Breast epithelium (tissue), 4 donors: ENCODE measurements at regions not wholly inside any gene's neighbourhood (a gene's known extent, or its start where the extent isn't known, plus 50 kb on each side); places are given as distances from the start of the nearest gene placed in this dataset.

ENCODE experiments used
- DNase-seq, 2 donors: peaks; one replicate each; pipeline ENCODE4 v3.0.0-alpha.2; 2019; ENCODE audit warnings: low spot score in 2 of 2
- H3K27ac ChIP-seq, 2 donors: fragments of 200-600 bp; sonication (generic) in 1 of 2; one replicate each; pipeline ENCODE4 v1.5.1; 2016 to 2019; ENCODE audit warnings: mild to moderate bottlenecking in 1 of 2
- H3K27me3 ChIP-seq, 2 donors: fragments of 200-600 bp; sonication (generic) in 1 of 2; one replicate each; pipeline versions ENCODE4 v1.5.1 to v1.6.0; 2017 to 2019; ENCODE audit warnings: control low read depth in 1 of 2, mild to moderate bottlenecking in 1 of 2
- H3K36me3 ChIP-seq: fragments of 200-600 bp; one replicate; pipeline ENCODE4 v1.5.1; 2019
- H3K4me1 ChIP-seq, 2 donors: fragments of 200-600 bp; sonication (generic); one replicate each; pipeline ENCODE4 v1.5.1; 2016 to 2019; ENCODE audit warnings: control low read depth in 1 of 2
- H3K4me3 ChIP-seq, 3 donors: fragments of 200-600 bp; sonication (generic); 1 replicate in 2 of 3; 2 replicates in 1 of 3; pipeline ENCODE4 v1.5.1; 2016 to 2019; ENCODE audit warnings: mild to moderate bottlenecking in 3 of 3, moderate library complexity in 2 of 3
- H3K9me3 ChIP-seq, 2 donors: fragments of 200-600 bp; sonication (generic) in 1 of 2; one replicate each; pipeline ENCODE4 v1.5.1; 2016 to 2019; ENCODE audit warnings: control low read depth in 1 of 2
- POLR2A ChIP-seq: fragments of 450-650 bp; IDR thresholded peaks from one replicate; pipeline ENCODE4 v1.6.1; 2016; ENCODE audit warnings: antibody characterized with exemption, mild to moderate bottlenecking, moderate library complexity
- POLR2AphosphoS5 ChIP-seq, 3 donors: sonication (generic); formaldehyde crosslinking; IDR thresholded peaks; one replicate each; pipeline ENCODE4 v1.6.1; 2017; ENCODE audit warnings: antibody characterized with exemption in 3 of 3
- intact Hi-C: fragments of 100-400 bp; cut with DNase I; formaldehyde crosslinking; loops from one replicate; pipeline ENCODE4 v1.15.1; 2023; ENCODE audit warnings: low total_unique reads
- TF ChIP-seq, protein P1 (sequence below), 3 donors: fragments of 450-650 bp; IDR thresholded peaks; one replicate each; pipeline ENCODE4 v1.5.1; 2016 to 2017; ENCODE audit warnings: antibody characterized with exemption in 3 of 3, mild to moderate bottlenecking in 3 of 3, moderate library complexity in 3 of 3

GRCh38 chr10:58050575-58050974 lies 217.1 kb downstream of the IPMK start:
- Histone ChIP-seq H3K36me3 (no peaks in the 10 kb centered on the region), H3K27me3 (no peaks in the 10 kb centered on the region), H3K4me3 (no peak overlapping the region), H3K9me3 (no peaks in the 10 kb centered on the region), H3K27ac (no peak overlapping the region), H3K4me1 (no peaks in the 10 kb centered on the region)
- intact Hi-C loops, result no loop called here
- no peak for DNase-seq
- no peak for TF ChIP-seq POLR2AphosphoS5 (IDR thresholded peaks at IDR 0.05)
- TF ChIP-seq POLR2A, result no peak
- TF ChIP-seq, protein P1, sequence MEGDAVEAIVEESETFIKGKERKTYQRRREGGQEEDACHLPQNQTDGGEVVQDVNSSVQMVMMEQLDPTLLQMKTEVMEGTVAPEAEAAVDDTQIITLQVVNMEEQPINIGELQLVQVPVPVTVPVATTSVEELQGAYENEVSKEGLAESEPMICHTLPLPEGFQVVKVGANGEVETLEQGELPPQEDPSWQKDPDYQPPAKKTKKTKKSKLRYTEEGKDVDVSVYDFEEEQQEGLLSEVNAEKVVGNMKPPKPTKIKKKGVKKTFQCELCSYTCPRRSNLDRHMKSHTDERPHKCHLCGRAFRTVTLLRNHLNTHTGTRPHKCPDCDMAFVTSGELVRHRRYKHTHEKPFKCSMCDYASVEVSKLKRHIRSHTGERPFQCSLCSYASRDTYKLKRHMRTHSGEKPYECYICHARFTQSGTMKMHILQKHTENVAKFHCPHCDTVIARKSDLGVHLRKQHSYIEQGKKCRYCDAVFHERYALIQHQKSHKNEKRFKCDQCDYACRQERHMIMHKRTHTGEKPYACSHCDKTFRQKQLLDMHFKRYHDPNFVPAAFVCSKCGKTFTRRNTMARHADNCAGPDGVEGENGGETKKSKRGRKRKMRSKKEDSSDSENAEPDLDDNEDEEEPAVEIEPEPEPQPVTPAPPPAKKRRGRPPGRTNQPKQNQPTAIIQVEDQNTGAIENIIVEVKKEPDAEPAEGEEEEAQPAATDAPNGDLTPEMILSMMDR (IDR thresholded peaks at IDR 0.05), result no peak

DNA sequence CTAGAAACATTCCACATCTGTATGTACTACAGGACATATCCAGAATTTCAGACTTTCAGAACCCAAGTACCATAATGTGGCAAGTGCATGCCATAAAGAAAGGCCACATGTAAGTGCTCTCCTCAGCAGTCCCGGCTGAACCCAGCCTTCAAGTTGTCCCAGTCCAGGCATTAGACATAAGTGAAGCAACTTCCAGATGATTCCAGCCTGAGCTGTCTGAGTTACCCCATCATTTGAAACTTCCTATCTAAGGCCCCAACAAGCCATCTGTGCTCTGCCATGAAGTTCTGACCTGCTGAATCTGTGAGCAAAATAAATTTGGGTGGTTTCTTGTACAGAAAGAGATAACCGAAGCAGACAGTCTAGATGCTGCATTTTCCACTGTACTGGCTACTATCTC lies 218.8 kb downstream of the IPMK start:
- Histone ChIP-seq H3K4me1 (no peaks in the 10 kb centered on the region), H3K9me3 (no peaks in the 10 kb centered on the region), H3K4me3 (no peak overlapping the region), H3K27me3 (no peaks in the 10 kb centered on the region), H3K27ac (no peak overlapping the region), H3K36me3 (no peaks in the 10 kb centered on the region)
- intact Hi-C loops, result no loop called here
- no peak for DNase-seq
- TF ChIP-seq POLR2AphosphoS5 (IDR thresholded peaks at IDR 0.05) (no peak), POLR2A (no peak)
- TF ChIP-seq, protein P1 (IDR thresholded peaks at IDR 0.05), result no peak

DNA sequence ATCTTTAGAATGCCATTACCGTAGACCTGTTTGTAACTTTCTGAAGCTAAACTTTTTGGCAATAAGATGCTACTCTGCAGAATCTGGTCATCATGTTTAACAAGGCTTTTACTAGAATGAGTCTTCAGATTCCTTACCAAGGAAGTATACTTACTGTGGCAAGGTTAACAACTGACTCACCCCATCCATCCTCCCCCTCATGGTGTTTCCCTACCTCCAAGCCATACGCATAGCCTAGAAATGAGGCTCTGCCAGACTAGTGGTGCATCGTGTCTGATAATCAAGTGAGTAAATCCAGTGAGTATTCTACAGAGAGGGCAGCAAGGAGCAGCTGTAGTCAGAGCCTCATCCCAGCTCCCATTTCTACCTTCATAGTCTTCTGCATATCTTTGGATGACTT lies 223.6 kb downstream of the IPMK start:
- TF ChIP-seq, protein P1 (IDR thresholded peaks at IDR 0.05), result no peak
- TF ChIP-seq POLR2AphosphoS5 (IDR thresholded peaks at IDR 0.05), result no peak
- no peak for TF ChIP-seq POLR2A
- H3K27ac ChIP-seq, result no peak overlapping the region
- H3K4me1 ChIP-seq, result no peaks in the 10 kb centered on the region
- H3K9me3 ChIP-seq, result no peaks in the 10 kb centered on the region
- H3K4me3 ChIP-seq, result no peak overlapping the region
- no peak for DNase-seq
- intact Hi-C loops, result no loop called here
- no peaks in the 10 kb centered on the region for H3K36me3 ChIP-seq
- no peaks in the 10 kb centered on the region for H3K27me3 ChIP-seq

DNA sequence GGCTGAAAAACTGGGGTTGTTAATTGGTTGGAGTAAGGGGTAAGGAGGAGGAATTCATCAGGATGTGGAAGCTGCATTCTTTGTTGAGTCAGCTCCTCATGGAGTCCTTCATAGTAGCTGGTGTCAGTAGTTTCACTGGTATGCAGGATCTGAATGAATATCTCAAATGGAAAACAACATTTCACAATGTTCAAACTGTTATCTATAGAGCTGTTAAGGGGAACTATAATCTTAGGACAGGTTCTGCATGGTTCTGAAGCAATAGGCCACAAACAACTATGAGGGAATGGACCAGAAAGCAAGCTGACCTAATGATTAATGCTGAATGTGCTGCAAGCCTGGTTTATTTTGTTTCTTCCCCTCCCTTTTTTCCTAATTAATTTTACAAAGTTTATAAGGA lies 225.8 kb downstream of the IPMK start:
- Histone ChIP-seq H3K27ac (no peak overlapping the region), H3K4me3 (no peak overlapping the region), H3K27me3 (no peaks in the 10 kb centered on the region), H3K4me1 (no peaks in the 10 kb centered on the region), H3K36me3 (no peaks in the 10 kb centered on the region), H3K9me3 (no peaks in the 10 kb centered on the region)
- TF ChIP-seq POLR2A (no peak), POLR2AphosphoS5 (IDR thresholded peaks at IDR 0.05) (no peak)
- TF ChIP-seq, protein P1 (IDR thresholded peaks at IDR 0.05), result no peak
- intact Hi-C loops, result no loop called here
- DNase-seq, result no peak

- Histone ChIP-seq H3K4me1 (no peaks in the 10 kb centered on the region), H3K4me3 (no peak overlapping the region), H3K27me3 (no peaks in the 10 kb centered on the region), H3K36me3 (no peaks in the 10 kb centered on the region), H3K27ac (no peak overlapping the region), H3K9me3 (no peaks in the 10 kb centered on the region)
- no peak for DNase-seq
- TF ChIP-seq, protein P1 (IDR thresholded peaks at IDR 0.05), result no peak
- TF ChIP-seq POLR2AphosphoS5 (IDR thresholded peaks at IDR 0.05) (no peak), POLR2A (no peak)
- intact Hi-C loops, result no loop called here
Observed at GRCh38 chr10:58030208-58030607, 237.5 kb downstream of the IPMK start.
